Neuronal stem cell (in vitro differentiated cells): ENCODE measurements at regions not wholly inside any gene's neighbourhood (a gene's known extent, or its start where the extent isn't known, plus 50 kb on each side); places are given as distances from the start of the nearest gene placed in this dataset.

Experiments
- DNase-seq: peaks from one replicate; pipeline ENCODE4 v3.0.0-alpha.2; 2013; ENCODE audit warnings: low spot score
- H2AFZ ChIP-seq: one replicate; pipeline ENCODE4 v1.6.1; 2013; ENCODE audit warnings: mild to moderate bottlenecking, low read length, inconsistent platforms
- H2AK5ac ChIP-seq: 2 replicates; pipeline ENCODE4 v1.6.1; 2013; ENCODE audit warnings: low read depth, mild to moderate bottlenecking, inconsistent platforms, low read length, moderate library complexity, mixed read lengths
- H2BK120ac ChIP-seq: 2 replicates; pipeline ENCODE4 v1.6.1; 2013; ENCODE audit warnings: low read depth, mild to moderate bottlenecking, inconsistent platforms, low read length, moderate library complexity, mixed read lengths
- H2BK12ac ChIP-seq: one replicate; pipeline ENCODE4 v1.6.1; 2013; ENCODE audit warnings: low read length, inconsistent platforms
- H2BK15ac ChIP-seq: 2 replicates; pipeline ENCODE4 v1.6.1; 2013; ENCODE audit warnings: mild to moderate bottlenecking, low read length, inconsistent platforms, mixed read lengths
- H2BK5ac ChIP-seq: one replicate; pipeline ENCODE4 v1.6.1; 2013; ENCODE audit warnings: inconsistent platforms, mild to moderate bottlenecking, low read length, moderate library complexity
- H3K14ac ChIP-seq: one replicate; pipeline ENCODE4 v1.6.1; 2013; ENCODE audit warnings: low read length, inconsistent platforms
- H3K18ac ChIP-seq: 2 replicates; pipeline ENCODE4 v1.6.1; 2013; ENCODE audit warnings: low read length, inconsistent platforms
- H3K23ac ChIP-seq: 2 replicates; pipeline ENCODE4 v1.6.1; 2013; ENCODE audit warnings: low read depth, mild to moderate bottlenecking, mixed read lengths, low read length, inconsistent platforms; ENCODE audit not compliant: poor library complexity
- H3K27ac ChIP-seq: replicated peaks from 3 replicates; pipeline ENCODE4 v1.5.1; 2013; ENCODE audit warnings: low read length, inconsistent platforms
- H3K27me3 ChIP-seq, 3 experiments: 2 replicates each; pipeline ENCODE4 v1.6.1; 2013; ENCODE audit warnings: low read length in 3 of 3, mild to moderate bottlenecking in 2 of 3, inconsistent platforms in 1 of 3, low read depth in 1 of 3, mixed read lengths in 1 of 3, moderate library complexity in 1 of 3; ENCODE audit not compliant: control insufficient read depth in 3 of 3, insufficient read depth in 3 of 3
- H3K36me3 ChIP-seq, 2 donors: replicated peaks in 1 of 2; 2 replicates each; pipeline ENCODE4 v1.6.1; 2013; ENCODE audit warnings: low read length in 2 of 2; ENCODE audit not compliant: control insufficient read depth in 2 of 2, insufficient read depth in 2 of 2
- H3K4ac ChIP-seq: 2 replicates; pipeline ENCODE4 v1.6.1; 2013; ENCODE audit warnings: inconsistent platforms, mild to moderate bottlenecking, low read length, moderate library complexity
- H3K4me1 ChIP-seq, 2 donors: 1 replicate in 1 of 2; 2 replicates in 1 of 2; pipeline ENCODE4 v1.6.1; 2013; ENCODE audit warnings: low read length in 2 of 2, low read depth in 1 of 2; ENCODE audit not compliant: control insufficient read depth in 2 of 2, insufficient read depth in 1 of 2
- H3K4me2 ChIP-seq: one replicate; pipeline ENCODE4 v1.6.1; 2013; ENCODE audit warnings: mild to moderate bottlenecking, low read length, inconsistent platforms; ENCODE audit not compliant: insufficient read depth, poor library complexity, severe bottlenecking
- H3K4me3 ChIP-seq, 2 donors: 2 replicates each; pipeline ENCODE4 v1.5.1; 2013; ENCODE audit warnings: low read length in 2 of 2, mild to moderate bottlenecking in 2 of 2, inconsistent platforms in 1 of 2, moderate library complexity in 1 of 2
- H3K79me1 ChIP-seq: one replicate; pipeline ENCODE4 v1.6.1; 2013; ENCODE audit warnings: low read depth, mild to moderate bottlenecking, inconsistent platforms, low read length, moderate library complexity
- H3K9ac ChIP-seq: one replicate; pipeline ENCODE4 v1.6.1; 2013; ENCODE audit warnings: mild to moderate bottlenecking, low read depth, low read length, inconsistent platforms; ENCODE audit not compliant: poor library complexity
- H3K9me3 ChIP-seq, 2 donors: replicated peaks in 1 of 2; 2 replicates each; pipeline versions ENCODE3 to v1.6.1; 2013; ENCODE audit warnings: low read length in 2 of 2, mild to moderate bottlenecking in 2 of 2, inconsistent platforms in 1 of 2, low read depth in 1 of 2, mixed read lengths in 1 of 2, moderate library complexity in 1 of 2; ENCODE audit not compliant: control insufficient read depth in 2 of 2, insufficient read depth in 1 of 2
- H4K8ac ChIP-seq: one replicate; pipeline ENCODE4 v1.6.1; 2013; ENCODE audit warnings: low read depth, mild to moderate bottlenecking, inconsistent platforms, low read length, moderate library complexity
- H4K91ac ChIP-seq: one replicate; pipeline ENCODE4 v1.6.1; 2013; ENCODE audit warnings: low read length, low read depth, mild to moderate bottlenecking, inconsistent platforms; ENCODE audit not compliant: poor library complexity
- WGBS, 2 donors: extraction: QIAGEN DNeasy Blood & Tissue Kit; methylation state at CpG; one replicate each; pipeline ENCODE4 v1.1.7; 2013; ENCODE audit warnings: missing lambda C conversion rate in 2 of 2, mixed read lengths in 1 of 2; ENCODE audit not compliant: insufficient read length in 2 of 2, insufficient replicate concordance in 1 of 2; ENCODE audit errors: extremely low coverage in 2 of 2; 5-methylcytosine and 5-hydroxymethylcytosine counted together

- DNase-seq: no peak
- Histone ChIP-seq H3K9ac (no peak overlapping the region), H3K27ac (no peak overlapping the region), H3K18ac (no peak overlapping the region), H3K4me2 (no peak overlapping the region), H3K23ac (no peak overlapping the region), H2BK120ac (no peak overlapping the region), H2BK5ac (no peak overlapping the region), H3K9me3 (no peaks in the 10 kb centered on the region), H2AFZ (no peak overlapping the region), H3K79me1 (no peaks in the 10 kb centered on the region), H3K27me3 (no peaks in the 10 kb centered on the region), H2AK5ac (no peak overlapping the region), H2BK12ac (no peak overlapping the region), H2BK15ac (no peak overlapping the region), H3K14ac (no peak overlapping the region), H3K4me1 (no peaks in the 10 kb centered on the region), H4K91ac (no peak overlapping the region), H3K4me3 (no peak overlapping the region), H4K8ac (no peak overlapping the region), H3K4ac (no peak overlapping the region), H3K36me3 (no peaks in the 10 kb centered on the region)
- WGBS, 2 donors: no CpG with 5 or more reads among the region's 3 CpGs
These were observed 341.1 kb upstream of the SEMA6D start for GRCh38 chr15:47376190-47376589.

GRCh38 chr15:47377465-47377864 lies 339.8 kb upstream of the SEMA6D start:
- H3K9ac ChIP-seq: no peak overlapping the region
- DNase-seq: no peak
- no peaks in the 10 kb centered on the region for H3K27me3 ChIP-seq
- H3K4me2 ChIP-seq: no peak overlapping the region
- H2AFZ ChIP-seq: no peak overlapping the region
- H2BK5ac ChIP-seq: no peak overlapping the region
- no peak overlapping the region for H3K27ac ChIP-seq
- H2BK15ac ChIP-seq: no peak overlapping the region
- H2BK12ac ChIP-seq: no peak overlapping the region
- no peak overlapping the region for H3K4ac ChIP-seq
- H3K79me1 ChIP-seq: no peaks in the 10 kb centered on the region
- H4K8ac ChIP-seq: no peak overlapping the region
- H2AK5ac ChIP-seq: no peak overlapping the region
- H3K14ac ChIP-seq: no peak overlapping the region
- H3K18ac ChIP-seq: no peak overlapping the region
- no peak overlapping the region for H2BK120ac ChIP-seq
- H4K91ac ChIP-seq: no peak overlapping the region
- H3K23ac ChIP-seq: no peak overlapping the region
- H3K9me3 ChIP-seq: no peaks in the 10 kb centered on the region
- no peak overlapping the region for H3K4me3 ChIP-seq
- no peaks in the 10 kb centered on the region for H3K4me1 ChIP-seq
- no CpG with 5 or more reads among the region's 2 CpGs for WGBS, 2 donors
- no peaks in the 10 kb centered on the region for H3K36me3 ChIP-seq

GRCh38 chr15:47378527-47378926 lies 338.8 kb upstream of the SEMA6D start:
- H3K9me3 ChIP-seq: no peaks in the 10 kb centered on the region
- H3K4me1 ChIP-seq: no peaks in the 10 kb centered on the region
- H3K4ac ChIP-seq: no peak overlapping the region
- no peak for DNase-seq
- H4K8ac ChIP-seq: no peak overlapping the region
- no peak overlapping the region for H2BK120ac ChIP-seq
- H3K23ac ChIP-seq: no peak overlapping the region
- no peak overlapping the region for H3K4me2 ChIP-seq
- H3K9ac ChIP-seq: no peak overlapping the region
- no peak overlapping the region for H2BK5ac ChIP-seq
- no peak overlapping the region for H2BK15ac ChIP-seq
- no peaks in the 10 kb centered on the region for H3K79me1 ChIP-seq
- no peak overlapping the region for H2AK5ac ChIP-seq
- no peak overlapping the region for H3K4me3 ChIP-seq
- H2AFZ ChIP-seq: no peak overlapping the region
- no peak overlapping the region for H3K27ac ChIP-seq
- no peak overlapping the region for H4K91ac ChIP-seq
- no peak overlapping the region for H3K18ac ChIP-seq
- no peak overlapping the region for H2BK12ac ChIP-seq
- WGBS, 2 donors: no CpG with 5 or more reads among the region's 2 CpGs
- H3K27me3 ChIP-seq: no peaks in the 10 kb centered on the region
- H3K36me3 ChIP-seq: no peaks in the 10 kb centered on the region
- no peak overlapping the region for H3K14ac ChIP-seq

- no peak overlapping the region for H3K4me3 ChIP-seq
- H2BK5ac ChIP-seq: no peak overlapping the region
- no peak overlapping the region for H3K27ac ChIP-seq
- H3K4me1 ChIP-seq: peaks cover 0 to 5% of the 10 kb centered on the region in 2 donors
- no peak overlapping the region for H2AK5ac ChIP-seq
- no peak overlapping the region for H3K14ac ChIP-seq
- H4K8ac ChIP-seq: no peak overlapping the region
- H3K79me1 ChIP-seq: no peaks in the 10 kb centered on the region
- H2BK12ac ChIP-seq: no peak overlapping the region
- H3K36me3 ChIP-seq: no peaks in the 10 kb centered on the region
- H2BK15ac ChIP-seq: no peak overlapping the region
- H3K23ac ChIP-seq: no peak overlapping the region
- no peak overlapping the region for H2AFZ ChIP-seq
- no peak overlapping the region for H3K4ac ChIP-seq
- no peak overlapping the region for H2BK120ac ChIP-seq
- WGBS, 2 donors: no CpG with 5 or more reads among the region's 5 CpGs
- H3K4me2 ChIP-seq: no peak overlapping the region
- no peak overlapping the region for H3K9ac ChIP-seq
- H4K91ac ChIP-seq: no peak overlapping the region
- DNase-seq: no peak
- H3K18ac ChIP-seq: no peak overlapping the region
- no peaks in the 10 kb centered on the region for H3K9me3 ChIP-seq
- H3K27me3 ChIP-seq: no peaks in the 10 kb centered on the region
These were observed 334.2 kb upstream of the SEMA6D start for GRCh38 chr15:47383102-47383501.
